ENCODE measurements at regions not wholly inside any gene's neighbourhood (a gene's known extent, or its start where the extent isn't known, plus 50 kb on each side); places are given as distances from the start of the nearest gene placed in this dataset.

DNA sequence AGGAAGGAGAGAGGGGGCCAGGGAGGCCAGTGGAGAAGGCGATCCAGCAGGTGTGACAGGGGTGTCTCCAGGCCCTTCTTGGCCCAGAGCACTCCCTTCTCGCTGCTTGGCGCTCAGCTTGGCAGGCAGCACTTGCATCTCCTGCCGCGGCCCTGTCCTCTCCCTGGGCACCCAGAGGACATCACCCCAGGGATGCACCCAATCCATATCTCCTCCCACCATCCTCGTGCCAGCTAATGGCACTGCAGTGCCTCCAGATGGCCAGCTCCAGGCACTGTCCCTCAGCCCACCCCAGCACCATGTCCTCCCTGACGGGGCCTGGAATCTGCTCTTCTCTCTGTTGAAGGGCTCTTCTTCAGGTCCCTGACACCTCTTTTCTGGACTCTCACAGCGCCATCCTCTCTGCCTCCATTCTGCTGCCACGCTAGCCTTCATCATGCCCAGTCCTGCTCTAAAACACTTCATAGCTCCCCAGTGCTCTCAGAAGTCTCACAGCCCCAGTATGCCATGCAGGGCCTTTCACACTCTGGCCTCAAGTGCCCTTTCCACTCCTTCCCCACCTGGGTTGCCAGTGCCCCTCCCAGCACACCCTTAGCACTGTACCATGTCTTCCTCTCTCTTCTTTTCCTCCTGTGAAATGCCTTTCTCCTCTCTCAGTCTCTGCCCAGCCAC is 106.8 kb upstream of the SLC6A11 start:
- Mint-ChIP-seq H3K27me3 (peaks cover 60% of the 10 kb centered on the region), H3K27ac (no peak overlapping the region), H3K4me1 (peaks cover 8% of the 10 kb centered on the region), H3K9me3 (peaks cover 4% of the 10 kb centered on the region), H3K4me3 (no peak overlapping the region), H3K36me3 (ENCODE audit: low read depth) (no peaks in the 10 kb centered on the region)
- no peak for DNase-seq
- ChIA-PET CTCF (no interaction called here), POLR2A (no interaction called here)

- no peak overlapping the region for H3K27ac Mint-ChIP-seq
- H3K4me1 Mint-ChIP-seq: peaks cover 2% of the 10 kb centered on the region
- CTCF ChIA-PET: interaction anchor here (0.6 kb wide), 1 partner anchor 991 kb away, joined by 4 read pairs; no protein-coding TSS in a partner anchor
Measured at GRCh38 chr3:10712121-10712520, 103.9 kb upstream of the SLC6A11 start.

DNA sequence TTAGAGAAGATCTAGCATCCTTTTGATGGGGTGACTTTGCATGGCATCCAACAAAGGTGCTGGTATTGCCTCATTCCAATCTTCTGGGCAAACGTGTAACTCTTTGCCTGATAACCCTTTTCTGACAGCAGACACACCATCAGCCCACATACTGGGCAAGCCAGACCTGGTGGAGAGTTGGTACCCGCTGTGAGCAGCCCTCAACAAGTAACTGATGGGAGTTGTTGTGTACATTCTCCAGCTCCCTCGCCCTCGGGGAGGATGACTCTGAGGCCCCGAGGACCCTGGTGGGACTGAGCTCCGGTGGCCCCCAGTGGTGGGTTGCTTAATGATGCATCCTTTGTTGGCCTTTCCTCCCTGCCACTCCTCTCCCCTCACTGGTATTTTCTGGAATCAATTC is 102.4 kb upstream of the SLC6A11 start:
- no peak for DNase-seq
- H3K4me1 Mint-ChIP-seq: no peaks in the 10 kb centered on the region
- H3K27me3 Mint-ChIP-seq: peaks cover 26% of the 10 kb centered on the region
- H3K27ac Mint-ChIP-seq: no peak overlapping the region
- no peaks in the 10 kb centered on the region for H3K36me3 Mint-ChIP-seq (ENCODE audit: low read depth)
- ChIA-PET CTCF (no interaction called here), POLR2A (no interaction called here)
- no peak overlapping the region for H3K4me3 Mint-ChIP-seq
- peaks cover 4% of the 10 kb centered on the region for H3K9me3 Mint-ChIP-seq

More at GRCh38 chr3:10712121-10712520, 103.9 kb upstream of the SLC6A11 start:
- H3K27me3 Mint-ChIP-seq: peaks cover 34% of the 10 kb centered on the region
- DNase-seq: no peak
- POLR2A ChIA-PET: no interaction called here
- H3K9me3 Mint-ChIP-seq: peaks cover 4% of the 10 kb centered on the region
- no peaks in the 10 kb centered on the region for H3K36me3 Mint-ChIP-seq (ENCODE audit: low read depth)
- H3K4me3 Mint-ChIP-seq: no peak overlapping the region

- no peaks in the 10 kb centered on the region for H3K4me1 Mint-ChIP-seq
Measured at GRCh38 chr3:10715886-10716285, 100.1 kb upstream of the SLC6A11 start.

GRCh38 chr3:10716964-10717363 is 99.1 kb upstream of the SLC6A11 start:
- Mint-ChIP-seq H3K27ac (no peak overlapping the region), H3K27me3 (peaks cover 12% of the 10 kb centered on the region), H3K4me3 (no peak overlapping the region), H3K36me3 (ENCODE audit: low read depth) (no peaks in the 10 kb centered on the region), H3K4me1 (no peaks in the 10 kb centered on the region), H3K9me3 (peaks cover 4% of the 10 kb centered on the region)
- CTCF ChIA-PET: no interaction called here
- no peak for DNase-seq
- POLR2A ChIA-PET: no interaction called here

More at GRCh38 chr3:10715886-10716285, 100.1 kb upstream of the SLC6A11 start:
- Mint-ChIP-seq H3K27me3 (peaks cover 11% of the 10 kb centered on the region), H3K36me3 (ENCODE audit: low read depth) (no peaks in the 10 kb centered on the region), H3K27ac (no peak overlapping the region), H3K4me3 (no peak overlapping the region), H3K9me3 (peaks cover 4% of the 10 kb centered on the region)
- ChIA-PET CTCF (no interaction called here), POLR2A (no interaction called here)
- no peak for DNase-seq

DNA sequence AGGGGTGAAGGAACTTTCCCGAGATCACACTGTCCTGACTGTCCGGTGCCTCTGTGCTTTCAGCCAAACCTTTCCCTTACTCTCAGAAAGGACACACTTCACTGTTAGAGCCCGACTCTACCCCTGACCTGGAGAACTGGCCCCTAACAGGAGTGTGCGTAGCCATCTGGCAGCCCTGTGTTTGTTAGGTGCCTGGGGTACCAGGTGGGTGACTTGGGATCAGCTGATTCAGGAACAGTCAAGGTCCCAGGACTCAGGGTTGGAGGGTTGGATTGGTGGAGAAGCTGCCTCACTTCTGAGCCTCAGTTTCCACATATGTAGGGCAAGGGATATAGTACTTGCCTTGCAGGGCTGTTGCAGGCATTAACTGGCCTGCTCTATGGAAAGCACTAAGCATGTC is 98.3 kb upstream of the SLC6A11 start:
- peaks cover 8% of the 10 kb centered on the region for H3K27me3 Mint-ChIP-seq
- H3K4me3 Mint-ChIP-seq: no peak overlapping the region
- ChIA-PET CTCF (interaction anchor here (0.7 kb wide), 1 partner anchor 1226 kb away, joined by 3 read pairs; no protein-coding TSS in a partner anchor), POLR2A (no interaction called here)
- H3K36me3 Mint-ChIP-seq (ENCODE audit: low read depth): no peaks in the 10 kb centered on the region
- DNase-seq: no peak
- no peak overlapping the region for H3K27ac Mint-ChIP-seq
- peaks cover 4% of the 10 kb centered on the region for H3K9me3 Mint-ChIP-seq
- H3K4me1 Mint-ChIP-seq: no peaks in the 10 kb centered on the region

DNA sequence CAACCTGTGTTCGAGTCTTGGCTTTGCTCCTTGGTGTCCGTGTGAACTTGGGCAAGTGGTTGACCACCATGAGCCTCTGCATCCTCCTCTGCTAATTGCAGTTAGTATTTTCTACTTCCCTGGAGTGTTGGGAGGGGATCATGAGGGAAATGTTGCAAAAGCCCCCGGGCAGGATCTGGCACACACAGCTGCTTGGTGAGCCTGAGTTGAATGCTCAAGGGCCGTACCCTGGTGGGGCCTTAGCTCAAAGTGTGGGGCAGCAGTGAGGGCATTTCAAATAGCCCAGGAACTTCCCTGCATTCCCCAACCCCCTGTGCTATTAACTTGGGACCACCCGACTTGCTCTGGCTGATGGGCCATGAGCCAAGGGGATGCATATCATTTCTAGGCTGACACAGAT is 94.9 kb upstream of the SLC6A11 start:
- ChIA-PET POLR2A (no interaction called here), CTCF (no interaction called here)
- no peak overlapping the region for H3K27ac Mint-ChIP-seq
- H3K4me3 Mint-ChIP-seq: no peak overlapping the region
- H3K9me3 Mint-ChIP-seq: no peaks in the 10 kb centered on the region
- H3K27me3 Mint-ChIP-seq: peaks cover 5% of the 10 kb centered on the region
- no peak for DNase-seq
- no peaks in the 10 kb centered on the region for H3K4me1 Mint-ChIP-seq
- no peaks in the 10 kb centered on the region for H3K36me3 Mint-ChIP-seq (ENCODE audit: low read depth)

DNA sequence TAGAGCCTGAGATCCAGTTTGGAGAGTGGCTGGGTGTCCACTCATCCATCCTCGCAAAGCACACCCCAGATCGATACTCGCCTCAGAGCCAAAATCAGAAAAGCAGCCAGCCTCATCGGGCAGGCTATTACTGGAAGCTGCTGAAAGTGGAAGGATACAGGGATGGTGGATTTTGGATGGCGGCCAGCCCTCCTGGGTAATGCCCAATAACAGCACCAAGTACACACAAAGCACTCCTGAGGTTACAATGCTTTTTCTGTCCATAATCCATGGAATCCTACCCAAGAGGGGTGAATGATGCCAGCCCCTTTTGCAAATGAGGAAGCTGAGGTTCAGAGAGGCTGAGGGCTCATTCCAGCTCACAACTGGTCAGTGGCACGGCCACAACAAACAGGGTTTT is 93.1 kb upstream of the SLC6A11 start:
- Mint-ChIP-seq H3K4me1 (no peaks in the 10 kb centered on the region), H3K4me3 (no peak overlapping the region), H3K36me3 (ENCODE audit: low read depth) (no peaks in the 10 kb centered on the region), H3K9me3 (no peaks in the 10 kb centered on the region), H3K27ac (no peak overlapping the region), H3K27me3 (peaks cover 5% of the 10 kb centered on the region)
- no peak for DNase-seq
- CTCF ChIA-PET: no interaction called here
- POLR2A ChIA-PET: no interaction called here

DNA sequence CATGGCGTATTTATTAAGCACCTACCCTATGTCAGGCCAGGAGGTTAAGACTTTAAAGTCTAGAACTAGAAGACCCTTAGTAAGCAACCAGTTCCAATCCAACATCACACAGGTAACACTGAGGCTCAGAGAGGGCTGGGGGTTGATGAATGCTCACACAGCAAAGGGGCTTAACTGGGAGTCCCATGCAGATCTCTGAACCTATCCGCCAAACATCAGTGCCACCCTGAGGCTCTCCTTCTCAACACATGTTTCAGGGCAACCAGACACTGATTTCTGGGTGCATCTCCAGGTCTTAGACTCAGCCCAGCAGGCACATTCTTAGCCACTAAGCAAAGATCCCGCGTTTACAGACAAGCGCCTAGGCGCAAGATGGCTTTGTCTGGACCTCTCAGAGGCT is 92.0 kb upstream of the SLC6A11 start:
- Mint-ChIP-seq H3K27me3 (peaks cover 8% of the 10 kb centered on the region), H3K4me1 (no peaks in the 10 kb centered on the region), H3K9me3 (no peaks in the 10 kb centered on the region), H3K4me3 (no peak overlapping the region), H3K36me3 (ENCODE audit: low read depth) (no peaks in the 10 kb centered on the region), H3K27ac (no peak overlapping the region)
- ChIA-PET CTCF (interaction anchor here (1.0 kb wide), 1 partner anchor 25 kb away, joined by 3 read pairs; no protein-coding TSS in a partner anchor), POLR2A (no interaction called here)
- DNase-seq: no peak

GRCh38 chr3:10725067-10725466 is 91.0 kb upstream of the SLC6A11 start:
- Mint-ChIP-seq H3K27me3 (peaks cover 11% of the 10 kb centered on the region), H3K9me3 (no peaks in the 10 kb centered on the region), H3K4me3 (no peak overlapping the region), H3K36me3 (ENCODE audit: low read depth) (no peaks in the 10 kb centered on the region), H3K27ac (no peak overlapping the region), H3K4me1 (no peaks in the 10 kb centered on the region)
- ChIA-PET POLR2A (no interaction called here), CTCF (interaction anchor here (0.9 kb wide), 1 partner anchor 33 kb away, joined by 3 read pairs; no protein-coding TSS in a partner anchor)
- DNase-seq: no peak

DNA sequence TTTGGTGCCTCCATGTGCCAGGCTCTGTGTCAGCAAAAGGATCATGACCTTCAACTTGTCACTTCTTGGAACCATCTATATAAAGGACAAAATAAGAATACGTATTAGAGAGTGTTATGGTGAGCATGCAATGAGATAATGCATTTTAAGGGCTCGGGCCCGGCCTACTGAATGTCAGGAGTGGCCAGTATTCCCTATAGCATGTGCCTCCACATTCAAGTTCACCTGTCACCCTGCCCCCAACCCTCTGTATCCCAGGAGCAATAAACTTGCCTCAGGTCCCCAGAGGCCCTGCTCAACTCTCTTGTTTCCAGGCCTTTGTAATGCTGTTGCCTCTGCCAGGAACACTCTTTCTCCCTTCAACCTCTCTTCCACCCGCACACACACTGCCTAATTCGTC is 90.2 kb upstream of the SLC6A11 start:
- no peak for DNase-seq
- ChIA-PET CTCF (interaction anchor here (0.9 kb wide), 1 partner anchor 32 kb away, joined by 3 read pairs; no protein-coding TSS in a partner anchor), POLR2A (no interaction called here)
- Mint-ChIP-seq H3K4me3 (no peak overlapping the region), H3K27ac (no peak overlapping the region), H3K4me1 (no peaks in the 10 kb centered on the region), H3K27me3 (peaks cover 9% of the 10 kb centered on the region), H3K36me3 (ENCODE audit: low read depth) (no peaks in the 10 kb centered on the region), H3K9me3 (no peaks in the 10 kb centered on the region)

GRCh38 chr3:10726787-10727186 is 89.2 kb upstream of the SLC6A11 start:
- H3K27me3 Mint-ChIP-seq: peaks cover 11% of the 10 kb centered on the region
- H3K4me3 Mint-ChIP-seq: no peak overlapping the region
- ChIA-PET CTCF (no interaction called here), POLR2A (no interaction called here)
- no peaks in the 10 kb centered on the region for H3K36me3 Mint-ChIP-seq (ENCODE audit: low read depth)
- no peak for DNase-seq
- no peaks in the 10 kb centered on the region for H3K4me1 Mint-ChIP-seq
- H3K9me3 Mint-ChIP-seq: no peaks in the 10 kb centered on the region
- H3K27ac Mint-ChIP-seq: no peak overlapping the region

GRCh38 chr3:10729439-10729838 is 86.6 kb upstream of the SLC6A11 start:
- Mint-ChIP-seq H3K27ac (no peak overlapping the region), H3K36me3 (ENCODE audit: low read depth) (no peaks in the 10 kb centered on the region), H3K27me3 (peaks cover 17% of the 10 kb centered on the region), H3K9me3 (peaks cover 14% of the 10 kb centered on the region), H3K4me3 (no peak overlapping the region), H3K4me1 (no peaks in the 10 kb centered on the region)
- CTCF ChIA-PET: no interaction called here
- POLR2A ChIA-PET: no interaction called here
- DNase-seq: no peak

GRCh38 chr3:10732292-10732691 is 83.7 kb upstream of the SLC6A11 start:
- Mint-ChIP-seq H3K36me3 (ENCODE audit: low read depth) (no peaks in the 10 kb centered on the region), H3K27me3 (peaks cover 28% of the 10 kb centered on the region), H3K27ac (no peak overlapping the region), H3K9me3 (peaks cover 14% of the 10 kb centered on the region), H3K4me1 (no peaks in the 10 kb centered on the region), H3K4me3 (no peak overlapping the region)
- POLR2A ChIA-PET: no interaction called here
- no peak for DNase-seq
- CTCF ChIA-PET: no interaction called here

Measured in activated CD4-positive, alpha-beta T cell treated with anti-CD3 and anti-CD28 coated beads, Interleukin-2, amount 10 ng/mL, durations not matched to agents 7 days and 5 days (primary cell).